GM18868 (cell line): ENCODE measurements at regions not wholly inside any gene's neighbourhood (a gene's known extent, or its start where the extent isn't known, plus 50 kb on each side); places are given as distances from the start of the nearest gene placed in this dataset.
"Not testable (repeated sequence)": the region's sequence is repeated elsewhere in the genome, so short reads cannot be mapped to it uniquely, and the experiment has no call there.

Experiments used
- ATAC-seq: cut with Tn5 transposase; IDR thresholded peaks from one replicate; pipeline ENCODE4 v1.9.1; 2021; ENCODE audit warnings: mild to moderate bottlenecking, moderate library complexity; ENCODE audit not compliant: unreplicated experiment

DNA sequence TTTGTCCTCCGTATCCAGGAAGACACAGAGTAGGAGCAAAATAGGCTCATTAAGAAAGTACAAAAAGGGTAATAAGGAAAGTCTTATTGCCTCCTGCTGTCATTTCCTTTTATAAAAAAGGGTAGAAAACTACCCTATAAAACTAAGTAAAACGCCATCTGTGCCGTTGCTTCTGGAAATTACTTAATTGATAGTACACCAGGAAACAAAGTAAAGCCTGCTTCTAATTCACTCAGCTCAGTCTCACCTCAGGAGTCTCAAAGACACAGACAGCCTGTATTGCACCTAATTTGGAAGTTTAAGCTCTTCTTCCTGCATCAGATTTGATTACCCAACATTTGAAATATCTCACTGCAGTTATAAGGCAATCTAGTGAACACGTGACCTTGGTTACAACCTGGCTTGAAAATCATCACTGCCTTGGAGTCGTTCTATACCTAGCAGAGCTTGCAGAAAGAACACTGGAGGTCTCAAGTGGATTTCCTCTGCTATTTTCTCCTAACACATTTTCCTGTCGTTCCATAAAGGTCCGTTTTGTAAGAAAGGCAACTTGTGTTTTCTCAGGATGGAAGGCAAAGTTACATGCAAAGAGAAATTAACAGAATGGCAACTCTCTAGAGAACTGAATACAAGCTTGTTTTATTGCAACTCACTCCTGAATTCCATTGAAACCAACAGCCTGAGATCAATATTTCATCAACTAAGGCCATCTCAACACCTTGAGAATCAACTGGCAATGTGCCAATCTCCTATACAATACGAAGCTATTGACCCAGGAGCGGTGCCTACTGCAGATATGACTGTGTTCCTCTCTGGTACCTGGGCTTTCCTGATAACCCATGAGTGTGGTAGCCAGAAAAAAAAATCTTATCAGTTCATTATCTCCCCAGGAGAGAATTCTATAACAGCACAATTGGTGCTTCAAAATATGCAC lies 203.3 kb upstream of the LMCD1 start:
- ATAC-seq = no peak

DNA sequence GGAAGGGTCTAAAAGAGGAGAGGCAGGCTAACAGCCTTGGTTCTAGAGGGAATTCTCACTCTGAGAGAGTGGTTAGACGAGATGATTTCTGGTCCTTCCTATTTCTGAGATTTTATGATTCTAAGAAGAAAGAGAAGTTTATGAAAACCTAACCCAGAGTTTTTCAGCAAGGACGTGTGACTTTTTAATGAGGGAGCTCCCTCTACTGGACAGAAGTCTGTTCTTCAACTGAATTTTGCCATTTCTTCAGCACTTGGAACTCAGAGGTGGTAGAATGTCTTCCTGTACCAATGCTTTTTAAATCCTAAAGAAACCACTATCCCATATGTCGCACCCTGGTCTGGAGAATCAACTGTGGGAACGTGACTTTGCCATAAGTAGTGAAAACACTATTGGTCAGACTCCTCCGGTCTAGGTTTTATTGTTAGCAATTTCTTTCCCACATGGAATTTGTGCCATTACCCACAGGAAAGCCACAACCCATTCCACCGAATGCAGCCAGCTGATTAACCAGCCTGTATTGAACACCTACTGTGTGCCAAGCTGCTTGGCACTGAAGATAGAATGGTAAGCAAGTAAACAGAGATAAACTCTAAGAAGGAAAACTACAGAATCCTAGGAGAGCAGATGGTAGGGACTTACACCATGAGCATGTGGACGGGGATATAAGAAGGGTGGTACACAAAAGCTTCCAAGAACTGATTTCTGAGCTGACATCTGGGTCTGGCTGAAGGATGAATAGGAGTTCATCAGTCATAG lies 199.5 kb upstream of the LMCD1 start:
- peak; percentile 76 for ATAC-seq

DNA sequence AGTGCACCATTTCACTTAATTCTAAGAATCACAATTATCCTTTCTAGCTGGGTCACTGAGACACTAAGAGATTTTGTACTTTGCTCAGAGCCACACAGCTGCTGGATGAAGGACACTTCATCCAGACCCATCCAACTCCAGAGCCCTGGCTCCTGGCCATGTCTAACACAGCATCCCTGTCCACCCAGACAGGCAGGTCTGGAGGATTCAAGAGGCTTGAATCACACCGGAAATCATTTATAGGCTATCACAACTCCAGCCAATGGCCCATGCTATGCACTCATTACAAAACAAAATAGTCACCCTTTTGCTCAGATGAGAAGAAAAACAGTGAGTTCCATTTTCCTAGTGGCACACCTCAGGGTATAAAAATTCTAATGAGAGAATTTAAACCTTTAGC lies 198.2 kb upstream of the LMCD1 start:
- ATAC-seq = no peak

DNA sequence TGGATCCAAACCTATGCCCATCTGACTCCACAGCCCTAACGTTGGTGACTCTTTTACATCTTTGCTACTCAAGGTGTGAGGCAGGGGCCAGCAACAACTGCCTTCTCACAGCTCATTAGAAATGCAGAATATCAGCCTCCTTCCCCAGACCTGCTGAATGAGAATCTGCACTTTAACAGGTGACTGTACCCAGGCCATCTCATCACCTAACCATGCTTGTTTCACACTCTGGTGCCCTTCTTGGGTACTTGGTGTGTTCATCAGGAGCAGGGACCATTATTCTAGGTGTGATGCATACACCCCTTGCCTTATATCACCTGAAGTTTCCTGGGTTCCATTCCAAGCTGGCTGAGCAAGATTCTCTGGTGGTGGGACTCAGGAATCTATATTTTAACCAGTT lies 196.3 kb upstream of the LMCD1 start:
- ATAC-seq = no peak

DNA sequence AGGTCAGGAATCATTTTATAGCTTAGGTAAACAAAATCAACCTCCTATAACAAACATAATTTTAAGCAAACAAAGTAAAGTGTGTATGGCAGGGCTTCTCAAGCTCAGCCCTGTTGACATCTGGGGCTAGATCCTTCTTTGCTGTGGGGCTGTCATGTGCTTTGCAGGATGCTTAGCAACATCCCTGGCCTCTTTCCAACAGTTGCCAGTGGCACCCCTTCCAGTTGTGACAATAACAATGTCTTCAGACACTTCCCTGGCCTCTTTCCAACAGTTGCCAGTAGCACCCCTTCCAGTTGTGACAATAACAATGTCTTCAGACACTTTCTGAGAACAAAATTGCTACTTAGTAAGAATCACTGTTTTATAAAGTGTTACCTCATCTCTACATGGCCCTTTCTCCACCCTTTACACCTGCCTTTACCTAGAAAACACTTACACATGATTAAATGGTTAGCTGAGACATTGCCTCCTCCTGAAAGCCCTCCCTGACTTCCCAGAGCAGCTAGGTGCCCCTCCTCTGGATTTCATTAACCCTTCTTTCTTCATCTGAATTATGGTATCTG lies 194.0 kb upstream of the LMCD1 start:
- ATAC-seq = no peak

DNA sequence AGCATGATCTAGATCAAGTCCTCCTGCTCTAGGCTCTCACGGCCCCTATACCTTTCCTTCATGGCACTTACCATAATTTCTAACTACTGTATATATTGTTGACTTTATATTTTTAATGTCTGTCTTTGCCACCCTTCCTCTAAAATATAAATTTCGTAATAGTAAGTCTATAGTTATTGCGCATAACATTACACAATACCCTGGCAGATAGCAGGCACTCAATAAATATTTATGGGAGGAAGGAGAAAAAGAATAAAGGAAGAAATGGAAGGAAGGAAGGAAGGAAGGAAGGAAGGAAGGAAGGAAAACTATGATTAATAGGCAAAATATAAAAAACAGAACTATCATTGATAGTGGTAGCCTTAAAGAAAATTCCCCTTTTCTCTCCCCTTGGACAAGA lies 190.3 kb upstream of the LMCD1 start:
- ATAC-seq = no peak

DNA sequence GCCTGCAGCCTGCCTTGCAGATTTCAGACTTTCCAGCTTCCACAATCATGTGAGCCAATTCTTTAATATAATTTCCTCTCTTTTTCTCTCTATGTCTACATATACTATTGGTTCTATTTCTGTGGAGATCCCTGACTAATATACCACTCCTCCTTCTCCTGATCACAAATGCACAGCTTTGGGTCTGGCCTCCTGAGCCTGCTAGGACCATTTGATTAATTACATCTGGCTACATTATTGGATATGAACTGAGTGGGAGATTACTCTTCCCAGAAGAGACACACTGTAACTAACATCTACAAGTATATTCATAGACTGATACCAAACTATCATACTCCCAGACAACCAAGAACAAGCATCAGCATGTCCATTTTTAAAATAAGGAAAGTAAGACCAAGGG lies 188.9 kb upstream of the LMCD1 start:
- no peak for ATAC-seq

DNA sequence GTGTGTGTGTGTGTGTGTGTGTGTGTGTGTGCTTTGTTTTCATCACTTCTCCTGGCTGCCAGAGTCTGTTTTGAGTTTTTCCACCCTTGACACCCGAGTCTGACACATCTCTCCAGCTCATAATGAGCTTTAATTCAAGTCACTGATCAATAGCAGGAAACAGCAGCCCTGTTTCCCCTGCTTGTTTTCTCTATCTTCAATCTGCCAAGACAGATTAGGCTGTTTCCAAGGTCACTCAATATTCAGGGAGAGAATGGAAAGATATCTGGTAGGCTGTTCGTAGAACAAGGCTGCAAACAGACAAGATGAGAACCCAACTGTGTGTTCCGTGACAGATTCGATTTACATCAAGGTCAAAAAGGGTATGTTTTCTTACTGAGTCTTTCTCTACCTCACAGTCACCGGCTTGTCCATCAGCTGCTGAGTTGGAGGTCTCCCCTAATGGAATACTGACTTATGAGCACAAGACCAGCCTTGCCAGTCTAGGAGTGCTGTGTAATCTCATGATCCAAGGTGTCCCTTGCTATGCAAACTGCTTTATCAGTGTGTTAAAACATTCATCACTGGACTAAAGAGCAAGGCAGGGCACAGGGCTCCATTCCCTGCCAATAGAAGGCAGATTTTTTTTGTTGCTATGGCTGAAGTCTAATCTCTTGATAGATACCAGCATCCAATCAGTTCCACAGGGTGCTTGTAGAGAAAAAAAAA lies 187.9 kb upstream of the LMCD1 start:
- ATAC-seq = no peak

DNA sequence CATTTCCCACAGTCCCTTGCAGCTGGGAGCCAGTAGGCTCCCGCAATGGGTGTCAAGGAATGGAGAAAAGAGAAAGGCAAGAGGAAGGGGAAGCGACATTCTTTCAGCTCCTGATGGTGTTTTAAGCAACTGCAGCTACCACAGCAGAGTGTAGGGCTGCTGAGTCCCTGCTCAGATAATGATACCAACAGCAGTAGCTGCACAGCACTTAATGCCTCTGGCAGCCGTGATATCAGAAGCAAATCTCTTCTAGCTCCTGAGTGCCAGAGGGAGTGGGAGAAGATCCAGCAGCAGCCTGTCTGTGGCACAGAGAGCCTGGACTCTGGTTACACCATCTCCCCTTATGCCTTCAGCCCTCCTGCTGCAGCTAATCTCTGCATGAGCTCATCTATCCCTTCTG lies 186.1 kb upstream of the LMCD1 start:
- not testable (repeated sequence) for ATAC-seq

DNA sequence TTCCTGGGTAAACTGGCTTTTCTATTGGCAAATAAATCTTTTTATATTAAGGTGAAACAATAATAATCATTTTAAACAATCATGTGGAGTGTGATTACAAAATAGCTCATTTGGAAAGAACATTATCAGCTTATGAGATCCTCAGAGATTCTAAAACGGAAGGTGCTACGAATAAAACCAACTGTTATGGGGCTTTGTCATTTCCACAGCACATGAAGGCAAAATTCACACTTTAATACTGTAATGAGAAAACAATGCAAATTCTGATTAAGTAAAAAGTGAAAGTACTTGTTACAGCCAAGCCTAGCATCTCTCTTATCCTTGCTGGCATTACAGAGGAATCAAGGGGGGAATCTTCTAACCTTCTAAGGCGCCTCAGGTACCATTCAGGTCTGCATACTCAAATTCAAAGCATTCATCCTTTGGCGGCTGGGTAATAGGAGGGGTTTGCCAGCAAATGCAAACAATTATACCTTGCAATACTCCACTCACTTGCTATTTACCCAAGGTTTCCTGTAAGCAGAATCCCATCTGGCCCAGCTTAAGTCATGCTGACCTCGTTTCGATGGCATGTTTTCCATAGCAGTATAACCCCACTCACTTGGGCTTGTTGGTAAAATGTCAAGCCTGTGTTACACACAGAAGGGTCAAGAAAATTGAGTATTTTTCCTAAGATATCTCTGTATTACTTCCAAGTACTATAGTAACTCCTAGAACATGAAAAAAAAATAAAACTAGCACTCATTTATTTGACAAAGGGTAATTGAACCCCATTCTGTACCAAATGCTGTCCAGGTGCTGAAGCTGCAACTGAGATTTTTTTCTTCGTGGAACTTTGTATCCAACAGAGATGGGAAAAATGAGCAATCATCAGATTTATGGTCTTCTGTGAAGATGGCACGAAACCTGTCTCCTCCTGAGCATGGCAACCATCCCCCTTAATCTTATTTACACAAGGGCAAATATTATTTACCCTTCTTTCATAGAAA lies 183.7 kb upstream of the LMCD1 start:
- ATAC-seq = no peak

DNA sequence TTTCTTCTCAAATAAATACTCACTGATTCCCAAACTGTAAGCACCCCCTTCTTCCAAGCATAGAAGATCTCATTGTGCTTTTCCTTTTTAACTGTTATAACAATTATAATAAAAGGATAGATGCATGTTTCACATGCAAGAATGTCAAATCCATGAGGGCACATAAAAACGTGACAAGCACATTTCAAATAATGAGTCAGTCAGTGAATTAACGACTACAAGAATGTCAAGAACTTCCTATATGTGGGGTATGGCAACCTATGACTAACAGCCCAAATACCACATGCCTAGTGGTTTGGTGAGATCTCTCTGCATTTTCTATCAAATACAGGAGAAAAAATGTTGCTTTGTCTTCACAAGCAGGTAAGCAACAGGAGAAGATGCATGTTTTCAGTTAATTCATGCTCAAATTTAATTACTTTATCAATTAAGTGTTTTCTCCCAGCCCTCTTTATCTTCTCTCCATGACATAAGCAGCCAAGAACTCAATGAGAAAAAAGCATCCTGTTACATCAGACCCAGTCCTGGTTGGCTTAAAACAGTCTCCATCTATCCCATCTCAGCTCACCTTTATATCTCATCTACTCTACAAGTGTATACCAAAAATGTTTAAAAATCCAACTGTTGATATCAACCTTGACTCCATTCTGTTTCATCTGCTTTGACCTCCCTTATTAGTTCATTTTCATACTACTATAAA lies 181.5 kb upstream of the LMCD1 start:
- no peak for ATAC-seq

DNA sequence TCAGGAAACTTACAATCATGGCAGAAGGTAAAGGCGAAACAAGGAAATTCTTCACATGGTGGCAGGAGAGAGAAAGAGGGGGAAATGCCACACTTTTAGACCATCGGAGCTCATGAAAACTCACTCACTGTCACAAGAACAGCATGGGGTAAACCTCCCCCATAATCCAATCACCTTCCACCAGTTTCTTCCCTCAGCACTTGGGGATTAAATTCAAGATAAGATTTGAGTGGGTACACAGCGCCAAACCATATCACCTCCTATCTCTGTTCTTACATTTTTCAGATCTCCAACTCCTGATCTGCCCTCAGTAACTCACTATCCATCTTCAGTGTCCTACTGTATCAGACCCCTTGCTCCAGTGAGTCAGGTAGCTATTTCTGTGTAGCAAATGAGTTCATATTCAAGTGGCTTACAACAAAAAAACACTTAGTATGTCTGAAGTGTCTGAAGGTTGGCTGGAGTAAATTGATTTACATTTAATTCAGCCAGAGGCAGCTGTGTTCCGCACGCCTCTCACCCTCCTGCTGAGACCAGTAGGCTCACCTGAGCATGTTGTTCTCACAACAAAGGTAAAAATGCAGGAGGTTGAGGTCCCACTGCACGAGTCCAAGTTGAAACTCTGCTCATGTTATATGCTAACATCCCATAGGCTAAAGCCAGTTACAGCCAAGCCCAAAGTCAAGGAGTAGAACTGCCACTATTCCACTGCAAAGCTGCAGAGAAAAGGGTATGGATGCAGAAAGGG lies 180.7 kb upstream of the LMCD1 start:
- no peak for ATAC-seq

DNA sequence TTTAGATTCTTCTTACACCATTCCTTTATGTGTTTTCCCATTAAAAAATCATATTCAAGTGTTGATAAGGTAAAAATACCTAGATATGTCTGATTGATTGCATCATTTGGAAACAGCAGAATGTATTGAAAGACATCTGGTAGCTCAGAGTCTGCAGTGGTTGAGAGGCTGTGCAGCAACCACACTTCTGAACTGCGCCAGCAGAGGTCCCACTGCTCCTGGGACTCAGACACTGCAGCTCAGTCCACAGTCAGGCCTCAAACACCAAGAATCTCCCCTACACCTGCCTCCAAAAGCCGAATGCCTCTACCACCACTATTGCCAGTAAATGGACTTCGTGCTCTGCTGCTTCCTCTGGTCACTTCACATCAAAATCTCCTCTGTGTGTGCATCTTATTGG lies 176.9 kb upstream of the LMCD1 start:
- ATAC-seq = peak; percentile 93

DNA sequence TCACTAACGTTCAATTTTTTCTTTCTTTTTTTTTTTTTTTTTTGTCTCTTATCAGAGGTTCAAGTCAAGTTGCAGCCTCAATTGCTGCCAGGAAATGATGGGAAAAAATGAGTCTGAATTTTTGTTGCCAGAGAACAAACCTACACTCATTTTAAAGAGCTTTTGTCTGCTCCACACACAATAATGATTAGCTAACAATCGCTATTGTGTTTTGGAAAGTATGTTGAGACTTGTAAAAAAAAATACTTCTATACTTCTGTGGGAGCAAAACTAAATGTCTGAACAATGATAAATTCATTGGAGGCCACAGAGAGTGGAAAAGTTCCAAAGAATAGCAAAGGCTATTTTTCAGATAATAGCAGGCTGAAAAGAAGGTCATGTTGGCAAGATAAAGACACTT lies 176.3 kb upstream of the LMCD1 start:
- ATAC-seq = no peak

DNA sequence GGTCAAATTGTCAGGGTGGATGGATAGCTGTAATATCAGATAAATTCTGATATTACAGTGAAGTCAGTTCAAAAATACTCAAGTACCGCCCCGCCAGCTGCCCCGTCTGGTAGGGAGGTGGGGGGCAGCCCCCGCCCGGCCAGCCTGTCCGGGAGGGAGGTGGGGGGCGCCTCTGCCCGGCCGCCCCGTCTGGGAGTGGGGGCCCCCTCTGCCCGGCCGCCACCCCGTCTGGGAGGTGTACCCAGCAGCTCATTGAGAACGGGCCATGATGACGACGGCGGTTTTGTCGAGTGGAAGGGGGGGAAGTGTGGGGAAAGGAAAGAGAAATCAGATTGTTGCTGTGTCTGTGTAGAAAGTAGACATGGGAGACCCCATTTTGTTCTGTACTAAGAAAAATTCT lies 175.8 kb upstream of the LMCD1 start:
- ATAC-seq = not testable (repeated sequence)

DNA sequence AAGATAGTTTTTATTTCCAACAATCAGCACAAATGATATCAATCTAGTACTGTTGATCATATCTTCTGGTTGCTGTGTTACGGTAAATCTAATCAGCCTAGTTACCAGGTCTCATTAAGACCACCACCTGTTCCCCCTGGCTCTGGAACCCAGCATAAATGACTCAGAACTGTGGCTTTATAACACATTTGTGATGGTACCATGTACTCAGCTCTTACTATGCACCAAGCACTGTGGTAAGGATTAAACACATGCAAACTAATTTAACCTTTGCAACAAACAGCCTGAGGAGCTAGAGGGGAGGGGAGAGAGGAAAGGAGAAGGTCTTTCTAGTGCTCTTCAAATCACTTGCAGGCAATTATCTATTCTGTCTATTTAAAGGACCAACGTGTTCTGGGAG lies 173.9 kb upstream of the LMCD1 start:
- no peak for ATAC-seq

DNA sequence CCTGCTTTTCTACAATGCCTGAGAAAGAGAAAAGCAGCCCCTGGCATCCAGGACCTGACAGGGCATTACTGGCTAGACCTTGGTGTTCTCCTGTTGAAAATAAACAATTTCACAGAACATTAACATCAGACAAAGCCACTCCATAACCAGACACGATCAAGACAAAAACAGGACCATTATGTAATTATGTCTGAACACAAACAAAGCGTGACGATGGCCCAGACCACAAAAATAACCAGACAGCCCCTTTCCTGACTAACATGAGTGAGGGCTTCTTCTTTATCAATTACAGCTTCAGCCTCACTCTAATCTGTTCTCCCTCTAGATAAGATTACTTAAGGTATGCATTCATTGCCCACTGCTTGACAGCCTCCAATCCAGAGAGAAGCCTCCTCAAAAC lies 172.7 kb upstream of the LMCD1 start:
- ATAC-seq = no peak

DNA sequence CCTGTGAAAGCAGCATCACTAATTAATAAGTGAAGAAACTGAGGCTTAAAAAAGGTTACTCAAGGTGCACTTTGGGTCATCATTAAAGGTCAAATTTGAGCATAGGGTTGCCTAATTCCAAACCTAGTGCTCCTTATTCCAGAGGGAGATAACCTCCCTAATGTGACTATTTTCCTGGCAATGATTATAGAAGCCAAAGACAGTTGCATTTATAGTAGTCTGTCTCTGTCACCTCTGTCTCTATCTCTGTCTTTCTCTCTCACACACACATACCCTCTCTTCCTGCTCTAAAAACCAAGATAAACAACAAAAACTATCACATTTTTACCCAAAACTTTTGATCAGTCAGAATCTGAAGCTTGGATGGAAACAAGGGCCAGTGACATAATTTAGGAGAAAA lies 172.0 kb upstream of the LMCD1 start:
- ATAC-seq = no peak

DNA sequence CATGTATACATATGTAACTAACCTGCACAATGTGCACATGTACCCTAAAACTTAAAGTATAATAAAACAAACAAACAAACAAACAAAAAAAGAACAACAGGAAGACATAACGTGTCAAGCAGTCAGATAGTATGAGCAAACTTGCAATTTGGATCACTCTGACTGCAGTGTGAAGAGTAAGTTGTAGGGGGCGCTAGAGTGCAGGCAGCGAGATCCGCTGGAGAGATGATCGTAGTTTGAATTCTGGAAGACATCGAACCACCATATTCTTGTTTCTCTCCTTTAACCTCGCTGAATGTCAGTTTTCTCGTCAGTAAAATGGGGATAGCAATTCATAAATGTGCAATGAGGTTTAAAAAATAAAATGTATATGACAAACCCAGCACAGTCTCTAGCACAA lies 165.2 kb upstream of the LMCD1 start:
- ATAC-seq = no peak
